IMR-90 (cell line): ENCODE measurements at regions not wholly inside any gene's neighbourhood (a gene's known extent, or its start where the extent isn't known, plus 50 kb on each side); places are given as distances from the start of the nearest gene placed in this dataset.

Source experiments
- ATAC-seq: fragments of 200-7000 bp; cut with Tn5 transposase; 2 replicates; pipeline ENCODE4 v1.9.1; 2020; ENCODE audit warnings: low read depth, mild to moderate bottlenecking, moderate library complexity
- BruUV-seq: library from RNA; stranded (reverse); fragments of 400-500 nt; replicated peaks from 2 replicates; lab custom pipeline; 2021; lab: Mats Ljungman, UMichigan
- CTCF ChIA-PET: fragments of 300-600 bp; formaldehyde crosslinking; extraction: SDS; loops from one replicate; lab custom pipeline; 2021; ENCODE audit warnings: antibody characterized with exemption; lab: Yijun Ruan, JAX
- POLR2A ChIA-PET: fragments of 300-600 bp; sonication (Branson Sonifier 250); formaldehyde crosslinking; loops from one replicate; lab custom pipeline; 2022; ENCODE audit warnings: antibody characterized with exemption; ENCODE audit not compliant: unreplicated experiment; lab: Charles Lee
- DNase-seq: peaks from one replicate; pipeline ENCODE4 v3.0.0; 2013
- H2AFZ ChIP-seq: replicated peaks from 2 replicates; pipeline ENCODE3; 2013; ENCODE audit warnings: low read length, mild to moderate bottlenecking; ENCODE audit not compliant: poor library complexity
- H2AK5ac ChIP-seq: 2 replicates; pipeline ENCODE4 v1.6.1; 2013; ENCODE audit warnings: low read depth, low read length, inconsistent platforms
- H2AK9ac ChIP-seq: replicated peaks from 2 replicates; pipeline ENCODE3; 2013; ENCODE audit warnings: mild to moderate bottlenecking, low read depth, low read length, moderate library complexity; ENCODE audit not compliant: poor library complexity
- H2BK120ac ChIP-seq: 2 replicates; pipeline ENCODE4 v1.6.1; 2013; ENCODE audit warnings: low read depth, low read length, inconsistent platforms
- H2BK15ac ChIP-seq: 3 replicates; pipeline ENCODE4 v1.6.1; 2013; ENCODE audit warnings: low read depth, low read length, inconsistent platforms
- H2BK20ac ChIP-seq: 2 replicates; pipeline ENCODE4 v1.6.1; 2013; ENCODE audit warnings: low read depth, mild to moderate bottlenecking, inconsistent platforms, low read length, moderate library complexity
- H2BK5ac ChIP-seq: 2 replicates; pipeline ENCODE4 v1.6.1; 2013; ENCODE audit warnings: mild to moderate bottlenecking, low read depth, low read length, inconsistent platforms; ENCODE audit not compliant: poor library complexity, severe bottlenecking
- H3K14ac ChIP-seq: replicated peaks from 2 replicates; pipeline ENCODE4 v1.6.1; 2013; ENCODE audit warnings: low read depth, low read length, inconsistent platforms
- H3K18ac ChIP-seq: 2 replicates; pipeline ENCODE4 v1.6.1; 2013; ENCODE audit warnings: low read depth, low read length, control low read depth
- H3K23ac ChIP-seq: 2 replicates; pipeline ENCODE4 v1.6.1; 2013; ENCODE audit warnings: low read depth, low read length, inconsistent platforms
- H3K27ac ChIP-seq: 2 replicates; pipeline ENCODE4 v1.5.1; 2013; ENCODE audit warnings: mild to moderate bottlenecking, control low read depth, low read length; ENCODE audit not compliant: insufficient read depth
- H3K27me3 ChIP-seq: 2 replicates; pipeline ENCODE4 v1.6.1; 2013; ENCODE audit warnings: low read length; ENCODE audit not compliant: control insufficient read depth, insufficient read depth
- H3K36me3 ChIP-seq: 2 replicates; pipeline ENCODE4 v1.6.1; 2013; ENCODE audit warnings: low read length, mixed read lengths; ENCODE audit not compliant: control insufficient read depth, insufficient read depth
- H3K4ac ChIP-seq: 2 replicates; pipeline ENCODE4 v1.6.1; 2013; ENCODE audit warnings: low read depth, low read length, inconsistent platforms
- H3K4me1 ChIP-seq: 2 replicates; pipeline ENCODE4 v1.6.1; 2013; ENCODE audit warnings: low read length, mixed read lengths; ENCODE audit not compliant: control insufficient read depth, insufficient read depth
- H3K4me2 ChIP-seq: 2 replicates; pipeline ENCODE4 v1.6.1; 2013; ENCODE audit warnings: low read depth, mild to moderate bottlenecking, control low read depth, low read length, moderate library complexity
- H3K4me3 ChIP-seq: 2 replicates; pipeline ENCODE4 v1.5.1; 2013; ENCODE audit warnings: low read depth, mild to moderate bottlenecking, control low read depth, low read length, moderate library complexity; ENCODE audit not compliant: insufficient read depth
- H3K56ac ChIP-seq: 2 replicates; pipeline ENCODE4 v1.6.1; 2013; ENCODE audit warnings: low read length, inconsistent platforms; ENCODE audit not compliant: insufficient read depth; ENCODE audit errors: extremely low read depth
- H3K79me1 ChIP-seq, 2 experiments: 2 replicates each; pipeline ENCODE4 v1.6.1; 2013; ENCODE audit warnings: low read length in 2 of 2, inconsistent platforms in 1 of 2, low read depth in 1 of 2
- H3K9ac ChIP-seq: 2 replicates; pipeline ENCODE4 v1.6.1; 2013; ENCODE audit warnings: low read depth, low read length, control low read depth
- H3K9me1 ChIP-seq: 2 replicates; pipeline ENCODE4 v1.6.1; 2013; ENCODE audit warnings: low read length, inconsistent platforms; ENCODE audit not compliant: insufficient read depth
- H3K9me3 ChIP-seq: 2 replicates; pipeline ENCODE4 v1.6.1; 2013; ENCODE audit warnings: low read length; ENCODE audit not compliant: control insufficient read depth, insufficient read depth
- H4K20me1 ChIP-seq: 2 replicates; pipeline ENCODE4 v1.6.1; 2013; ENCODE audit warnings: low read length, inconsistent platforms; ENCODE audit not compliant: insufficient read depth
- H4K5ac ChIP-seq: 2 replicates; pipeline ENCODE4 v1.6.1; 2013; ENCODE audit warnings: mild to moderate bottlenecking, low read depth, low read length, control low read depth
- H4K8ac ChIP-seq, 2 experiments: 2 replicates each; pipeline ENCODE4 v1.6.1; 2013; ENCODE audit warnings: low read depth in 2 of 2, low read length in 2 of 2, control low read depth in 1 of 2, inconsistent platforms in 1 of 2
- H4K91ac ChIP-seq: 2 replicates; pipeline ENCODE4 v1.6.1; 2013; ENCODE audit warnings: low read depth, low read length, inconsistent platforms; ENCODE audit not compliant: insufficient read depth
- CHD1 ChIP-seq: IDR thresholded peaks from 2 replicates; pipeline ENCODE4 v1.6.1; 2012; ENCODE audit warnings: low read depth, low read length, improper control_type of control experiment
- FOS ChIP-seq: fragments of 150-350 bp; IDR thresholded peaks from 2 replicates; pipeline ENCODE4 v1.6.1; 2016; ENCODE audit warnings: low read depth, low read length
- MAFK ChIP-seq: IDR thresholded peaks from 2 replicates; pipeline ENCODE4 v1.6.1; 2012; ENCODE audit warnings: low read depth, low read length, improper control_type of control experiment
- MAZ ChIP-seq: IDR thresholded peaks from 2 replicates; pipeline ENCODE4 v1.6.1; 2012; ENCODE audit warnings: low read depth, mild to moderate bottlenecking, low read length, improper control_type of control experiment, moderate library complexity, borderline replicate concordance
- MXI1 ChIP-seq: IDR thresholded peaks from 2 replicates; pipeline ENCODE4 v1.6.1; 2012; ENCODE audit warnings: low read depth, mild to moderate bottlenecking, low read length, moderate library complexity, borderline replicate concordance
- NFE2L2 ChIP-seq: fragments of 150-350 bp; IDR thresholded peaks from 2 replicates; pipeline ENCODE4 v1.6.1; 2016; ENCODE audit warnings: low read depth, mild to moderate bottlenecking, low read length
- POLR2A ChIP-seq: IDR thresholded peaks from 2 replicates; pipeline ENCODE4 v1.6.1; 2012; ENCODE audit warnings: mild to moderate bottlenecking, low read depth, low read length
- RAD21 ChIP-seq: IDR thresholded peaks from 2 replicates; pipeline ENCODE4 v1.6.1; 2012; ENCODE audit warnings: low read length, improper control_type of control experiment
- RCOR1 ChIP-seq: IDR thresholded peaks from 2 replicates; pipeline ENCODE4 v1.6.1; 2012; ENCODE audit warnings: mild to moderate bottlenecking, low read length, improper control_type of control experiment; ENCODE audit not compliant: insufficient replicate concordance
- RFX5 ChIP-seq: IDR thresholded peaks from 2 replicates; pipeline ENCODE4 v1.8.0; 2012; ENCODE audit warnings: low read depth, mild to moderate bottlenecking, low read length, moderate library complexity
- WGBS, 2 experiments: methylation state at CpG; one replicate each; pipeline versions ENCODE4 v1.1.5 to v1.1.7; 2013; ENCODE audit warnings: missing lambda C conversion rate in 2 of 2; ENCODE audit not compliant: insufficient read length in 1 of 2; ENCODE audit errors: extremely low coverage in 2 of 2; 5-methylcytosine and 5-hydroxymethylcytosine counted together
- dilution Hi-C: fragments of 300-500 bp; cut with HindIII; formaldehyde crosslinking; loops from one replicate; pipeline ENCODE4 v1.14.3; 2018; ENCODE audit warnings: low sequenced_read_pairs; ENCODE audit not compliant: unreplicated experiment
- in situ Hi-C: fragments of 300-500 bp; cut with MboI; formaldehyde crosslinking; loops from 3 replicates; pipeline ENCODE4 v1.14.3; 2019; ENCODE audit warnings: low sequenced_read_pairs, inconsistent platforms, mixed read lengths
- intact Hi-C: fragments of 100-400 bp; cut with micrococcal nuclease; formaldehyde crosslinking; loops from 2 replicates; pipeline ENCODE4 v1.10.0; 2022
- TF ChIP-seq, protein P1 (sequence below): fragments of 150-350 bp; IDR thresholded peaks from 2 replicates; pipeline ENCODE4 v1.6.1; 2016; ENCODE audit warnings: low read depth, mild to moderate bottlenecking, low read length, moderate library complexity, borderline replicate concordance
- TF ChIP-seq, protein P2 (sequence below): fragments of 150-350 bp; IDR thresholded peaks from 2 replicates; pipeline ENCODE4 v1.6.1; 2017; ENCODE audit warnings: mild to moderate bottlenecking, antibody characterized with exemption, low read length, low read depth

DNA sequence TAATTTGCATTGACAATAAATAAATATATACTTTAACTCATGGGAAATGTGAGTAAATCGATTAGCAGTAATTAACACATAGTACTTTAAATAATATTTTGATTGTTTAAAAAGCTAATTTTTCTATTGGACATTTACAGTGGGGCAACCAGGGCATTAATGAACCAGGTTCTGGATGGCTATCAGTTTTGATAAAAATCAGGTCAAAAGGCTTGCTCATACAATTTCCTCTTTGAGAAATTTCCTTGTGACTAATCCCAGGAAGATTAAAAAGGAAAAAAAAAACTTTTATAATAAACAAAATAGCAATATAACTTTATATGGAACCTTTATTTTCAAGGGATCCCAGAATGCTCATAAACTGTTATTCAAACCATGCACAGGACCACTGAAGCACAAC lies 497.2 kb upstream of the ZEB2 start:
- no peak overlapping the region for H2AK9ac ChIP-seq
- no peak overlapping the region for H3K4me3 ChIP-seq
- no peaks in the 10 kb centered on the region; the same call in 1 of the 2 replicates for H3K27me3 ChIP-seq
- 0 out of 2 replicates have a peak overlapping the region, but pooled peaks have one; percentile 55 for H2BK20ac ChIP-seq
- no peak overlapping the region; the same call in 1 of the 2 replicates for H3K4ac ChIP-seq
- no peaks in the 10 kb centered on the region for H3K36me3 ChIP-seq
- no peaks in the 10 kb centered on the region for H4K20me1 ChIP-seq
- no peak overlapping the region for H3K4me2 ChIP-seq
- ATAC-seq (no peak), DNase-seq (no peak)
- H4K8ac ChIP-seq, result no peak overlapping the region
- no peak overlapping the region for H2BK5ac ChIP-seq
- peak overlapping the region; percentile 66; the same call in 1 of the 2 replicates for H2AK5ac ChIP-seq
- ChIA-PET POLR2A (no interaction called here), CTCF (no interaction called here)
- dilution Hi-C loops (no loop called here), in situ Hi-C loops (no loop called here), intact Hi-C loops (no loop called here)
- no peaks in the 10 kb centered on the region for H3K79me1 ChIP-seq
- no peak overlapping the region for H3K18ac ChIP-seq
- H3K14ac ChIP-seq, result no peak overlapping the region
- peak overlapping the region; percentile 44; the same call in 1 of the 2 replicates for H2BK120ac ChIP-seq
- no peak overlapping the region for H3K56ac ChIP-seq
- BruUV-seq, result no TSS peak
- H3K9ac ChIP-seq, result no peak overlapping the region
- no peak overlapping the region for H2AFZ ChIP-seq
- H3K4me1 ChIP-seq, result peaks cover 5% of the 10 kb centered on the region
- no peak overlapping the region for H3K27ac ChIP-seq
- no peak overlapping the region for H4K5ac ChIP-seq
- no peak overlapping the region for H4K91ac ChIP-seq
- WGBS, 2 experiments, result no CpG with 5 or more reads among the region's 1 CpG
- peak overlapping the region; percentile 67; the same call in 1 of the 3 replicates for H2BK15ac ChIP-seq
- no peaks in the 10 kb centered on the region for H3K9me3 ChIP-seq
- no peak for TF ChIP-seq MXI1
- TF ChIP-seq, protein P1, sequence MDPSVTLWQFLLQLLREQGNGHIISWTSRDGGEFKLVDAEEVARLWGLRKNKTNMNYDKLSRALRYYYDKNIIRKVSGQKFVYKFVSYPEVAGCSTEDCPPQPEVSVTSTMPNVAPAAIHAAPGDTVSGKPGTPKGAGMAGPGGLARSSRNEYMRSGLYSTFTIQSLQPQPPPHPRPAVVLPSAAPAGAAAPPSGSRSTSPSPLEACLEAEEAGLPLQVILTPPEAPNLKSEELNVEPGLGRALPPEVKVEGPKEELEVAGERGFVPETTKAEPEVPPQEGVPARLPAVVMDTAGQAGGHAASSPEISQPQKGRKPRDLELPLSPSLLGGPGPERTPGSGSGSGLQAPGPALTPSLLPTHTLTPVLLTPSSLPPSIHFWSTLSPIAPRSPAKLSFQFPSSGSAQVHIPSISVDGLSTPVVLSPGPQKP, result no peak
- TF ChIP-seq POLR2A, result no peak
- TF ChIP-seq CHD1, result no peak
- no peak for TF ChIP-seq RFX5
- TF ChIP-seq RAD21, result no peak
- TF ChIP-seq FOS, result no peak
- TF ChIP-seq, protein P2, sequence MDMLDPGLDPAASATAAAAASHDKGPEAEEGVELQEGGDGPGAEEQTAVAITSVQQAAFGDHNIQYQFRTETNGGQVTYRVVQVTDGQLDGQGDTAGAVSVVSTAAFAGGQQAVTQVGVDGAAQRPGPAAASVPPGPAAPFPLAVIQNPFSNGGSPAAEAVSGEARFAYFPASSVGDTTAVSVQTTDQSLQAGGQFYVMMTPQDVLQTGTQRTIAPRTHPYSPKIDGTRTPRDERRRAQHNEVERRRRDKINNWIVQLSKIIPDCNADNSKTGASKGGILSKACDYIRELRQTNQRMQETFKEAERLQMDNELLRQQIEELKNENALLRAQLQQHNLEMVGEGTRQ, result no peak
- TF ChIP-seq MAZ, result no peak
- TF ChIP-seq MAFK, result no peak
- no peak for TF ChIP-seq RCOR1
- no peak for TF ChIP-seq NFE2L2
- H3K23ac ChIP-seq, result 0 out of 2 replicates have a peak overlapping the region, but pooled peaks have one; percentile 17
- no peaks in the 10 kb centered on the region for H3K9me1 ChIP-seq
